NCI-H226 (cell line): ENCODE measurements at regions not wholly inside any gene's neighbourhood (a gene's known extent, or its start where the extent isn't known, plus 50 kb on each side); places are given as distances from the start of the nearest gene placed in this dataset.
"Not testable (repeated sequence)": the region's sequence is repeated elsewhere in the genome, so short reads cannot be mapped to it uniquely, and the experiment has no call there.

Experiments
- DNase-seq: peaks from one replicate; pipeline ENCODE4 v3.0.0-alpha.2; 2015

GRCh38 chr4:134145369-134145768 is 56.2 kb downstream of the PABPC4L start:
- no peak for DNase-seq

- DNase-seq: no peak
These were observed 57.3 kb downstream of the PABPC4L start for GRCh38 chr4:134144337-134144736.

- DNase-seq: no peak
These were observed 59.9 kb downstream of the PABPC4L start for GRCh38 chr4:134141728-134142127.

- no peak for DNase-seq
These were observed 62.4 kb downstream of the PABPC4L start for GRCh38 chr4:134139188-134139587.

GRCh38 chr4:134132086-134132783 is 69.4 kb downstream of the PABPC4L start:
- DNase-seq: no peak

- DNase-seq: no peak
These were observed 74.6 kb downstream of the PABPC4L start for GRCh38 chr4:134126955-134127354.

GRCh38 chr4:134126000-134126560 is 75.5 kb downstream of the PABPC4L start:
- no peak for DNase-seq

GRCh38 chr4:134122903-134123302 is 78.7 kb downstream of the PABPC4L start:
- DNase-seq: no peak

- no peak for DNase-seq
These were observed 84.0 kb downstream of the PABPC4L start for GRCh38 chr4:134117392-134118183.

GRCh38 chr4:134089885-134090284 is 111.7 kb downstream of the PABPC4L start:
- DNase-seq: peak; percentile 67

- no peak for DNase-seq
These were observed 116.1 kb downstream of the PABPC4L start for GRCh38 chr4:134085496-134085895.

GRCh38 chr4:134079085-134079484 is 122.5 kb downstream of the PABPC4L start:
- not testable (repeated sequence) for DNase-seq

GRCh38 chr4:134078230-134078914 is 123.2 kb downstream of the PABPC4L start:
- DNase-seq: no peak

GRCh38 chr4:134073711-134074110 is 127.9 kb downstream of the PABPC4L start:
- DNase-seq: no peak

- no peak for DNase-seq
These were observed 129.5 kb downstream of the PABPC4L start for GRCh38 chr4:134072137-134072536.

GRCh38 chr4:134070174-134070573 is 131.4 kb downstream of the PABPC4L start:
- no peak for DNase-seq

GRCh38 chr4:134057356-134057755 is 144.2 kb downstream of the PABPC4L start:
- no peak for DNase-seq

GRCh38 chr4:134046221-134046620 is 155.4 kb downstream of the PABPC4L start:
- DNase-seq: not testable (repeated sequence)

GRCh38 chr4:134045411-134045810 is 156.2 kb downstream of the PABPC4L start:
- no peak for DNase-seq

- no peak for DNase-seq
These were observed 158.3 kb downstream of the PABPC4L start for GRCh38 chr4:134043266-134043665.

GRCh38 chr4:134028421-134028820 is 173.2 kb downstream of the PABPC4L start:
- no peak for DNase-seq

GRCh38 chr4:134027931-134028330 is 173.7 kb downstream of the PABPC4L start:
- DNase-seq: peak; percentile 90

GRCh38 chr4:134024251-134024650 is 177.3 kb downstream of the PABPC4L start:
- peak; percentile 11 for DNase-seq
